Stimulated activated CD4-positive, alpha-beta T cell treated with anti-CD3 and anti-CD28 coated beads, TNF-alpha, amount 100 ng/mL, for 48 hours (primary cell): ENCODE measurements at regions not wholly inside any gene's neighbourhood (a gene's known extent, or its start where the extent isn't known, plus 50 kb on each side); places are given as distances from the start of the nearest gene placed in this dataset.

Experiments used
- DNase-seq, 3 donors: peaks; one replicate each; pipeline ENCODE4 v3.0.0-alpha.2; 2020; ENCODE audit warnings: low read depth in 3 of 3

GRCh38 chr12:132407451-132407961, 78.1 kb upstream of the GALNT9 start:
- DNase-seq = no peak

- no peak for DNase-seq
Measured at GRCh38 chr12:132406493-132407450, 77.4 kb upstream of the GALNT9 start.

- no peak for DNase-seq
Measured at GRCh38 chr12:132405742-132406251, 76.4 kb upstream of the GALNT9 start.

GRCh38 chr12:132404951-132405741, 75.8 kb upstream of the GALNT9 start:
- no peak for DNase-seq

GRCh38 chr12:132404435-132404855, 75.1 kb upstream of the GALNT9 start:
- DNase-seq = no peak

GRCh38 chr12:132403636-132404434, 74.4 kb upstream of the GALNT9 start:
- DNase-seq = no peak

- DNase-seq = no peak
Measured at GRCh38 chr12:132402831-132403416, 73.5 kb upstream of the GALNT9 start.

GRCh38 chr12:132401982-132402381, 72.6 kb upstream of the GALNT9 start:
- no peak for DNase-seq

GRCh38 chr12:132400011-132400641, 70.7 kb upstream of the GALNT9 start:
- DNase-seq = no peak

- DNase-seq = no peak
Measured at GRCh38 chr12:132399092-132400010, 70.0 kb upstream of the GALNT9 start.

GRCh38 chr12:132398386-132398991, 69.1 kb upstream of the GALNT9 start:
- DNase-seq = no peak

- DNase-seq = no peak
Measured at GRCh38 chr12:132397934-132398385, 68.6 kb upstream of the GALNT9 start.

- DNase-seq = no peak
Measured at GRCh38 chr12:132397152-132397933, 68.0 kb upstream of the GALNT9 start.

GRCh38 chr12:132396657-132397056, 67.3 kb upstream of the GALNT9 start:
- DNase-seq = no peak

GRCh38 chr12:132395908-132396305, 66.5 kb upstream of the GALNT9 start:
- DNase-seq = no peak

GRCh38 chr12:132395192-132395907, 66.0 kb upstream of the GALNT9 start:
- no peak for DNase-seq
